Limb (tissue), 2 donors: ENCODE measurements at regions not wholly inside any gene's neighbourhood (a gene's known extent, or its start where the extent isn't known, plus 50 kb on each side); places are given as distances from the start of the nearest gene placed in this dataset.
"Not testable (repeated sequence)": the region's sequence is repeated elsewhere in the genome, so short reads cannot be mapped to it uniquely, and the experiment has no call there.

Experiments
- DNase-seq, 2 donors: peaks; one replicate each; pipeline ENCODE4 v3.0.0-alpha.2; 2016; ENCODE audit errors: extremely low spot score in 2 of 2

- DNase-seq, result no peak
Measured at GRCh38 chr10:78604721-78605120, 464.0 kb upstream of the ZMIZ1 start.

- DNase-seq, result no peak
Measured at GRCh38 chr10:78605800-78606350, 462.9 kb upstream of the ZMIZ1 start.

GRCh38 chr10:78606766-78607165 is 462.0 kb upstream of the ZMIZ1 start:
- DNase-seq, result not testable (repeated sequence)

- DNase-seq, result no peak
Measured at GRCh38 chr10:78609976-78610375, 458.8 kb upstream of the ZMIZ1 start.

GRCh38 chr10:78613132-78613531 is 455.6 kb upstream of the ZMIZ1 start:
- DNase-seq, result no peak

GRCh38 chr10:78614267-78614666 is 454.5 kb upstream of the ZMIZ1 start:
- no peak for DNase-seq

- DNase-seq, result no peak
Measured at GRCh38 chr10:78614744-78615143, 454.0 kb upstream of the ZMIZ1 start.

- DNase-seq, result no peak
Measured at GRCh38 chr10:78616125-78616695, 452.6 kb upstream of the ZMIZ1 start.

- peak in 1 of 2 donors; percentile 11 for DNase-seq
Measured at GRCh38 chr10:78617115-78617514, 451.7 kb upstream of the ZMIZ1 start.

GRCh38 chr10:78617631-78618030 is 451.1 kb upstream of the ZMIZ1 start:
- DNase-seq, result no peak

GRCh38 chr10:78618050-78618449 is 450.7 kb upstream of the ZMIZ1 start:
- DNase-seq, result peak in 1 of 2 donors; percentile 9

- DNase-seq, result peak in 1 of 2 donors; percentile 15
Measured at GRCh38 chr10:78619115-78619851, 449.5 kb upstream of the ZMIZ1 start.

GRCh38 chr10:78619896-78620295 is 448.9 kb upstream of the ZMIZ1 start:
- no peak for DNase-seq

- peak in 1 of 2 donors; percentile 2 for DNase-seq
Measured at GRCh38 chr10:78620985-78621799, 447.6 kb upstream of the ZMIZ1 start.

GRCh38 chr10:78623578-78624215 is 445.1 kb upstream of the ZMIZ1 start:
- DNase-seq, result no peak

- DNase-seq, result no peak
Measured at GRCh38 chr10:78624791-78625190, 444.0 kb upstream of the ZMIZ1 start.

GRCh38 chr10:78626471-78626870 is 442.3 kb upstream of the ZMIZ1 start:
- DNase-seq, result no peak

- no peak for DNase-seq
Measured at GRCh38 chr10:78627254-78627795, 441.4 kb upstream of the ZMIZ1 start.

- no peak for DNase-seq
Measured at GRCh38 chr10:78628976-78629375, 439.8 kb upstream of the ZMIZ1 start.

- DNase-seq, result no peak
Measured at GRCh38 chr10:78629773-78630172, 439.0 kb upstream of the ZMIZ1 start.
